GM19043 (cell line): ENCODE measurements at regions not wholly inside any gene's neighbourhood (a gene's known extent, or its start where the extent isn't known, plus 50 kb on each side); places are given as distances from the start of the nearest gene placed in this dataset.

Experiments
- ATAC-seq: cut with Tn5 transposase; IDR thresholded peaks from one replicate; pipeline ENCODE4 v1.9.1; 2021; ENCODE audit warnings: low read depth; ENCODE audit not compliant: unreplicated experiment

DNA sequence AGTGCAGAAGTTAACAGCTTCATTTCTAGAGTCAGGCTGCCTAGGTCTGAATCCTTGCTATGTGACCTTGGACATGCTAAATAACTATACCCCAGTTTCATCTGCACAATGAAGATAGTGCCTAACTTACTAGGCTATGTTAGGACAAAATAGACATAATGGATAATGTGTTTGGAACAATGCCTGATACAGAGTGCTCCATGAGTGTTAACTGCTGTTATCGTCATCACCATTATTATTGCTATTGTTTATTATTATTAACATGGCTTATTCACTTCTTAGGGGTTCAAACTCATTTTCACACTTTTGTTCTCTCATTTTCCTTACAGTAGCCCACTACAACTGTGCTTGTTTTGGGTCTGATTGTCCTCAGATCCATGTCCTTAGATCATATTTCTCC lies 467.7 kb downstream of the SH2D1A start:
- ATAC-seq, result no peak

DNA sequence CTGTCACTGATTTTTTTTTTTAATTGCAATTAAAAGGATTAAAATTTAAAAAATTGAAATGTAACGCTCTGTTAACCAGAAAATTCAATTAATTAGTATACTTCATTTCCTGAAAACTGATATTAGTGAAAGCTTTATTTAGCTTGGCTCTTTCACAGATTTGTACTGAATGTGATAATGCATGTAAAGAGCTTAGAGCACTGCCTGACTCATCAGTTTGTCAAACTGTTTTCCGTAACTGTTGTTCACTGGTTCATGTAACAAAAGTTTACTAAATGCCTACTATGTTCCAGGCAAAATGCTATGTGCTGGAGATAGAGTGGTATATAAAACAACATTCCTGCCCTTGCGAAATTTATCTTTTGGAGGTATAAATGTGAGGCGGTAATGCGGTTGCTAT lies 471.7 kb downstream of the SH2D1A start:
- no peak for ATAC-seq

DNA sequence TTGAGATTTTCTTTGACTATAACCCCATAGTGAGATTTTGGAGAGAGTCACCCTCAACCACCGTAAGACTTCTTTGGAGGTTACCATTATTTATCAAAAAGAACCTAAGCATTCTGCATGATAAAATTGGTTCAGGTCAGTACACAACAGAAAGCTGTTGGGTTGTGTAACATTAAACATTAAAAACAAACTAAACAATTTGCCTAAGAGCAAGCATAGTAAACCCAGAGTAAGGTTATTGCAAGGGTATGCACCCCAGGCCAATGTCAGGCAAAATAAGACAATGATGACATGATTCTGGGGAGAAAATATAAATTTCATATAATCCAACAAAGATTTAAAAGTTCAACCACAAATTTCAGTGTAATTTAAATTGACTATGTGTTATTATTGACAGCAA lies 472.4 kb downstream of the SH2D1A start:
- ATAC-seq, result no peak

DNA sequence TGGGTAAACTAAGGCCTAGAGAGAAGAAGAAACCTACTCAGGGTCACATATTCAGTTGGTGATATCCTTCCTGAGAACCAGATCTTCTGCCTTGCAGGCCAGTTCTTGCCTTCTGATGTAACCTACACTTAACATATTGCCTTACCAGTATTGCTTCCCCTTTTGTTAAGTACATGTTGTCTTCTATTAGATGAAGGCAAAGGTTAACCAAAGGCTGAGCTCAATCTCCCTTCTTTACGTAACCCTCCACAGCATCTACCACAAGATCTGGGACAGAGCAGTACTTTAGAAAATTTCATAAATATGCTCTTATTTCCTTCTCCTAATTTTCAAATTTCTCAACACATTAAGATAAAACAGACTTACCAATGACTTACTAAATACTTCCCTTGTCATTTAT lies 474.4 kb downstream of the SH2D1A start:
- no peak for ATAC-seq

DNA sequence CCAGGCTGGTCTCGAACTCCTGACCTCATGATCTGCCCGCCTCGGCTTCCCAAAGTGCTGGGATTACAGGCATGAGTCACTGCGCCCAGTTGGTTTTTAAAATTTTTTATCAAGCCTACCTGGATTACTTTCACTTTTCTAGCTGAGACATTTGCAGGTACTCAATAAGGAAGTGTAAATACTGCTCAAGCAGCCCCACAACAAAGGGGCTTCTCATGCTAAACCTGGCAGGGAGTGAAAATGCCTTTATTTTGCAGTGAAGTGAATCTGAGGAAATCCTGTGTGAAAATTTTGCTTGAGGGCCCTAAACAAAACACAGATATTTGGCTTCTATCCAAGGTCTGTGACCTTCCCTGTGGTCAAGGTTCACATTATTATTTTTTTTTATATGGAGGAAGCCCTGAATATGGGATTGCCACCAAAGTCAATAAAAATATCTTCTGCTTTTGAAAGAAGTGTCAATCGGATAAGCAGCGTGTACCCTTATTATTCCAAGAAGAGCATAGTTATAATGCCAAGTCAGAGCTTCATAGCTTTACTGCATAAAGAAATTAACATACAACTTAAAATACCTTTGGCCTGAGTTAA lies 481.0 kb downstream of the SH2D1A start:
- ATAC-seq, result no peak

DNA sequence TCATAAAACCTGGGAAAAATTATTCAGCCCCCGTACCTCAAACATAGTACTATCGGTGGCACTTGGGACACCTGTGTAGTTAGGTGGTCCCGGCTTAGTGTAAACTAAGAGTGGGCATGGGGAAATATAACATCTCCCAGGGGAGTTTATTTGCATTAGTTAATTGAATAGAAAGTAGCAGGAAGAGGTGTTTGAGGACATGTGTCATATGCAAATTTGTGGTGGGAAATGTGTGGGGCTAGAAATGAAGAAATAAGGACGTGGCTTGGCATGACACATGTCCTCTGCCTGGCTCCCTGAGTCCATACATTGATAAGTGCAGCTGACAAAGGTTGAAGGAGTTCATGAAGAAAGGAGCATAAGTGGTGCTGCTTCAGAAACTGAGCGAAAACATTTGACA lies 483.6 kb downstream of the SH2D1A start:
- ATAC-seq, result no peak

DNA sequence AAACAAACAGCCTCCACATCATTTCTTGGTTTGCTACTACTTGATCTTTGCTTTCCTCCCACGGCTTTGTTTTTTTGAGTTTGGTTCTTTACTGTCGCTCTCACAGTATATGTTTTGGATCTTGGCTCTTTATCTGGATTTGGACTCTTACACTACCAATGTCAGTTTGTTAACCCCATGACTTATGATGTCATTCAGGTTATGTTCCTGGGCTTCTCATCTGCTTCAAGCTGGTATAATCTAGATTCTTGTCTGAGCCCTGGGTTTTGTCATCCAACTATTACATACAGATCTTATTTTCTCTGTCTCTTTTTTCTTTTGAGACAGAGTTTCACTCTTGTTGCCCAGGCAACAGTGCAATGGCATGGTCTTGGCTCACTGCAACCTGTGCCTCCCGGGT lies 482.9 kb upstream of the TEX13C start:
- no peak for ATAC-seq

DNA sequence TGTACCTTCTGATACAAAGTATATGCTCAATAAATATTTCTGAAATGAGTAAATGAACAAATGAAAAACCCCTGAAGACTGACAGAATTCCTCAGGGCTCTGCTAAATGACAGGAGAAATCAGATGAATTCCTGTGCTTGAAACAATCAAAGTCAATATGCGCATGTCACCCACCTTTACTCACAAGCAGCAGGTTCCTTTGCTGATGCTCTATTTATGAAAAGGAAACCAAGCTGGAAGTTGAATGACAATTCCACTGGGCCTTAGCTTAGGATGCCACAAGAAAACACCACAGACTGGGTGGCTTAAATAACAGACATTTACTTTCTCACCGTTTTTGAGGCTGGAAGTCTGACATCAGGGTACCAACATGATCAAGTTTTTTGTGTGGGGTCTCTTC lies 477.5 kb upstream of the TEX13C start:
- ATAC-seq, result no peak

DNA sequence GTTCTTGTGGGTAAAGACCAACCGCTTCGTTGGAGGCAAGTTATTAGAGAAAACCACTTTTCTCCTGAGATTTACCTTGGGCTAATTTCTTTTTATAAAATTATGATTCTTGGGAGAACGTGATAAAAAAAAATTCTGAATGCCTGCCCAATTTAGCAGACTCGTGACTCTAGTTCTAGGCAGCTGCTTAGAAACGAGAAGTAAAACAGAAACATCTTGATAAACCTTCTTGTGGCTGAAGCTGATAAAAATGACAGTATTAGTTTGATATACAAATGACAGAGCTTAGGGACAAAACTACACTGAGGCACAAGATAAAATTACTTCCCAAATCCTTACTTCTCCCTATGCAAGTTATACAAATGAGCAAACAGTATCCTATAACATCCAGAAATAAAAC lies 458.9 kb upstream of the TEX13C start:
- no peak for ATAC-seq

DNA sequence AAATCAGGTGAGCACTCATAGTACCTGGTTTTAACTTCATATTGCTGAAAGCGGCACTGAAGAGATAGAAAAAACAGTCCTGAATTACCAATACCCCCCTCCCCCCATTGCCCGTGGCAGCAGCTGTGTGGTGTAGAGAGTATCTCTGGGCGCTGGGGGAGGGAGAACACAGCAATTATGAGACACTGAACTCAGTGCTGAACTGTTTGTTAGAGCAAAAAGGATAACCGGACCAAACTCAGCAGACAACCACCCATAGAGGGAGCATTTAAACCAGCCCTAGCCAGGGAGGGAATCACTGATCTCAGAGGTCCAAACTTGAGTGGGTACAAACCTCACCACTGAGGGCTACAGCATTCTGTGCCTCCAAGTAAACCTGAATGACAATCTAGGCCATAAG lies 457.4 kb upstream of the TEX13C start:
- ATAC-seq, result no peak

DNA sequence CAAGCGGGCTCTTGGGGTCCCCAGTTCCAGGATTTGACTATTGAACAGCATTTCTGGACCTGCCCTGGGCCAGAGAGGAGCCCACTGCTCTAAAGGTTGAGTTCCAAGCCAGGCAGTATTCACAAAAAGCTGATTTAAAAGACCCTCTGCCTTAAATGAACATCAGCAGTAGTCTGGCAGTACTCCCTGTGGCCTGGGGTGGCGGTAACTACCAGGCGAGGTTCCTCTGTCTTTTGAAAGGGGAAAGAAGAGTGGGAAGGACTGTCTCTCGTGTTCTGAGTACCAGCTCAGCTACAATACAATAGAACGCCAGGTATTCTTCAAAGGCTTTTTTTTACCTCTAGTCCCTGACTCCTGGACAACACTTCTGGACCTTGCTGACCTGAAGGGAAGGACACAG lies 456.4 kb upstream of the TEX13C start:
- no peak for ATAC-seq

DNA sequence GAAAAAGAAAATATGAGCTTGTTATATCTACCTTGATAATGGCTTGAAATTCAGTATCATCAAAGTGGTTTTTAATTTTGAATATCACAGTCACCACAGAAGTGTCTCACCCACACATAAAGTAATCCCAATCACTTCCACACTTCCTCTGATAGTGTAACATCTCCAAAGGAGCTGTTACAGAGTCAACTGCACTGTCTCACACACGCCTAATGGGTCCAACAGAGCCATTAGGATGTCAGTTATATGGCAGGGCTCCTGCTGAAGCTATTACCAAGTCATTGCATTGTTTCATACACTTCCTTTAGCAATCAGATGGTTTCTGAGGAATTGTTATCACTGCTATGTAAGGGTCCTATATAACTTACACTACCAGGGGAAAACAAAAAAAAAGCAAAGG lies 432.1 kb upstream of the TEX13C start:
- no peak for ATAC-seq

DNA sequence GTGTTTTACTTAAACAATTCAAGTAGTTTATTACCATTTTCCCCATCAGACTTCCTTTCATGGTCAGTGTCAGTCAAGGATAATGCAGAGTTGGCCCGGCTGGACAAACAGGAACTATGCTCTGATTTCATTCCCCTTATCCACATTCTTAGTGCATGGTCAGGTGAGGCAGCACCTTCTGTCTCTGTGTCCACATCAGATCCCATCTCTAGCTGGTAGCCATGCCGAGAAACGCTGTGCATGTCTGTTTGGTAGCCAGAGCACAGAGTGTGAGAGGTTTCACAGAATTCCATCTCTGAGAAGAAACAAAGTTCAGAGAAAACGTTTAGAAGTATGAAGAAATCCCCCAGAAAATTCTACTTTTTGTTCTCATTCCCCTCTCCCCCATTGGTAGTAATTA lies 423.7 kb upstream of the TEX13C start:
- ATAC-seq, result no peak

DNA sequence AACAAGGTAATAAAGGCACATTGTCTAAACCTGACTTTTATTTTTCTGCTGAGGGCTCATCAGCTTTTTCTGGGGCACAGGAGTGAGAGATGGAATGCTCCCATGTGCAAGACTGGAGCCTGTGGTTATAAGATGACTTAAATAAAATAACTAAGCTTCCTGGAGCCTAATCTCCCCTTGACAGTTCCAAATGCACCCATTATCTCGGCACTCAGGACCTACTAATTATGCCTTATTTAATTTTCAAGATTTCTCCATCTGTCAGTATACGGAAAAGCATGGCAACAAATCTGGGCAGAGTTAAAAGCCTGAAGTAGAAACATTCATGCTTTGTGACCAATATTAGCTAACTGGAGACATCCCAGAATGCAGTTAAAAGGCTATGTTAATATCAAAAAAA lies 416.7 kb upstream of the TEX13C start:
- no peak for ATAC-seq

DNA sequence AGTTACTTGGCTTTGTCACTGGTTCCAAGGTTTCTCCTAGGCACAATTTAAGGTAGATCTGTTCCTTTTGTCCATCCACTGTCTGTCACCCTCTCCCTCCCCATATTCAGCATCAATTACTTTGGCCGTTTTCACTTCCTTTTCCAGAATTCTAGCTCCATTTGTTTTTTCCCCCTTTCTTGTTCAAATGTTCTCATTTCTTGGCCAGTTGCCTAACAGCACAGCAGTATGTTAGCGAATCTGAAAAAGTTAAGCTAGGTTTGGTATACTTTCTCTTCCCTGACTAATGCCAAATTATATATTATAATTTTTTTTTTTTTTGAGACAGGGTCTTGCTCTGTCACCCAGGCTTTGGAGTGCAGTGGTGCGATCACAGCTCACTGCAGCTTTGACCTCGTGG lies 409.1 kb upstream of the TEX13C start:
- no peak for ATAC-seq

DNA sequence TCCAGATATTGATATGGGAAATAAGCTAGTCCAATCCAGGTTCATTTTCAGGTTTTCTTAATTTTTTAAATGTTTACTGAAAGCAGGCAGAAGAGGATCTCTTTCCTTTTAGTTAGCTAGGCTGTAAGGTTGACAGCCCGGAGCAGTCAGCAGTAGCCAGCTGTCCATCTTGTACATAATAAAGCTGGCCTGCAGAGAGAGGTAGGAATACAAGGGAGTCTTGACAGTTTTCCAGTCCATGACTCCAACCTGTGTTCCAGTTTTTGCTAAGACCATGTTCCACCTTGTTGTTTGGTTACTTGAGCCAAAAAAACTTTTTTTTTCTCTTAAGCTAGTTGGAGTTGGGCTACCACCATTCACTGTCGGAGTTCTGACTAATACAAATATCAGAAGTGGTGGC lies 402.7 kb upstream of the TEX13C start:
- no peak for ATAC-seq

DNA sequence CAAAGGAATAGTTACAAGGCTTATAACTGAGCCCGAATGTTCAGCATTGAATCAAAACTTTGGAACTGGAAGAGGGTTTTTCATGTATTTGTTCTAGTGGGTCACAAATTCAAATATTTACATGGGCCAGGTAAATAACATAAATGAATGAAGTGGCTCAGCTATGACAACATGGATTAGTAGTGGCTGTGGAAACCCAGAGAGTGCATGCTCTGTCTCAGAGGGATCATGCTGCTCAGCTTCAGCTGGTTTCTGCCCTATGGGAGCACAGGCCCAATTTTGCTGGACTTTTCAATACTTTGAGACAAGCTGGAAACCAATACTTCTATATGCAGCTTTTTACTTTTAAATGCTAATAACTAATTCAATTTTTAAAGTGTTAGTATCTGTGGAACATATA lies 394.0 kb upstream of the TEX13C start:
- ATAC-seq, result no peak

DNA sequence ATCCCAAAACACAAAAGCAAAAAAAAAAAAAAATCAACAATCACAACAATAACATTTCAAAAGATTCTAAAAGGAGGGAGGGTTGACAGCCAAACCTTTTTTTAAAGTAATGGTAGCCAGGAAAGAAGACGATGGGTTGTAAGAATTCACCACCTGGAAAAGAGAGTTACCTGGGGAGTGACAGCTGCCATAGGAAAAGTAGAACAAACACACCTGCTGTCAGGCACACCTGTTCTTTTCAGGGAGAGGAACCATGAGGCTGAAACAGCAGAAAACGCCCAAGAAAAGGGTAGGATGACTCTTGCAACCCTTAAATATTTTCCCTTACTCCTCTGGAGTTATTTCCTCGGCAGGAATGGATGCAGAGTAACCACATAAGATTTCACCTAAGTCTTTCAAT lies 388.4 kb upstream of the TEX13C start:
- no peak for ATAC-seq

DNA sequence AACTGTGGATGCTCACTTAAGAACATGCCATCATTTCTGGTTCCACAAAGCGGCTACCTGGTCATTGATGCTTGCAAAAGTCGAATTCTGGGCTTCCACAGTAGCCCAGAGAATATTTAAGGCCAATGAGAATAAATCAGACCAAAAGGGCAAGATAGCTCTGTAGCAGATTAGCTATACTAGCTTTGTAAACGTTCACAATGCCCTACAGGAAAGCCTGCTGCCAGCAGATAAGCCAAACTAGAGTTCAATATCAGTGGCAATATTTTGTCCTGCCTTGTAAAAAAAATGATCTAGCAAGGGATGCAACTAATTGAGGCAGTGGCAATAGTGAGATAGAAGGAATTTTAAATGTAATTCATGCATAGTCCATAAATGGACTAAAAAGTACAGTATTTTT lies 387.7 kb upstream of the TEX13C start:
- no peak for ATAC-seq

DNA sequence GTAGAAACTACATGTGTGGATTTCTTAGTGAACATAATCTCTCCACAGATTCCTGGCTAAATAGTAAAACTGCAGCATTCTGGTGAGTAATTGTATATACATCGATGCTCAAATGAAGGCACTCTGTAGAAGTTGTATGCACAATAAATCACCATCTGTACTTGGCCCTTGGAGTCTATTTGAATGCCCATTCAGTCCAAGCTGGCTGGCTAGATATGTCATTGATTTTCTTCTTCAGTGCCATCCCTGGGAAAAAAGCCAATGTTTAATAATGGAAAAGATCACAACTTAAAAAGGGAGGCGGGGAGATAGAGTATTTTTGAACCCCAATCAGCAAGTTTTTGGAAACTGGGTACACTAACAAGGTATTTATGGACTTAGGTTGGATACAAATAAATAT lies 381.0 kb upstream of the TEX13C start:
- no peak for ATAC-seq

DNA sequence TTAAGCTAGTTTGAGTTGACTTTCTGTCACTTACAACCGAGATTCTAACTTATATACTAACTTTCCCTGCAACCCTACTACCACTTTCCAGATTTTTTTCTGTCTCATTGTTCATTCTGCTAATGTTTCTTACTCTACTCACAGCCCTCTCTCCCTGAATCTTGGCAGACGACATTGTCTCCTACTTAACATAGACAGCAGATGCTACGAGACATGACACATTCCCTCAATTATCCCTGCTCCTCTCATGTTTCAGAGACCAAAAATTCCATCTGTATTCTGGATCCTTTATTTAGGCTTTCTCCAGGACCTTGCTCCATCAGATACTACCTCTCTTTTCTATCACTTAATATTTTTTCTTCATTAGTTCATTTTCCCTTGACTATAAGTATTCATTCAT lies 379.1 kb upstream of the TEX13C start:
- ATAC-seq, result no peak

DNA sequence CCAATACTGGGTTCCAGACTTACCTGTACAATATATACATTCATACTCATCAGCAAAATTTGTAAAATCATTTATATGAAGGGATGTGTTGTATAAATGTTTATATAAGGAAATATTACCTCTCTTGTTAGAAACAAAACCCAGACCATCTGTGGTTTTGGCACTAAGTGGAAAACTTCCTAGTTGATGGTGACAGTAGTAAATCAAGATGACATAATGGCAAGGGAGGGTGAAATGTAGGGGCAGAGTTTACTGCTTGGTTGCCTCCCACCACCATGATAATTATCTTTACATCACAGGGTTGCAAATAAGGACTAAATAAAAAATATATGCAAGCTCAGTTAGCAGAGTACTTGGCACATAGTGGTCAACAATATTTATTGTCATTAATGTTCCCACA lies 365.3 kb upstream of the TEX13C start:
- no peak for ATAC-seq

DNA sequence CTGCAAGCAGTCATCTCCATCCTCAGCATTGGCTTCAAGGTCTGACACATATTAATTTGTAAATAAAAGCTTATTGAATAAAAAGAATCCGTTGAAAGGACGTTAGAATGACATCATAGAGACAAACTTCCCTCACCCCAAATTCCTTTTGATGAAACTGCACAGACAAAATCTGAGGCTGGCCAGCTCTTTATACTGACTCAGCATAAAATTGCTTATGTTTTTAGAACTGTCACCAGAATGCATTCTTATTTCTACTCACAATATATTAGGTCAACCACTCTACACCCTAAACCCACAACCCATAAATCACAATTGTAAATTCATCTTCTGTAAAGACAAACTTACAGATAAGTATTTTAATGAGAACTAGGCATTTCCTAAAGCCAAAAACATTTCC lies 359.2 kb upstream of the TEX13C start:
- ATAC-seq, result no peak
